ENCODE measurements at regions not wholly inside any gene's neighbourhood (a gene's known extent, or its start where the extent isn't known, plus 50 kb on each side); places are given as distances from the start of the nearest gene placed in this dataset.

- Histone ChIP-seq H3K4me2 (no peak overlapping the region), H3K27me3 (no peaks in the 10 kb centered on the region), H3K4me3 (no peak overlapping the region), H3K9me2 (replicated peaks; ENCODE audit: insufficient read depth) (no peaks in the 10 kb centered on the region), H2AFZ (no peak overlapping the region), H3K27ac (no peak overlapping the region), H3K4me1 (ENCODE audit: insufficient read depth) (no peaks in the 10 kb centered on the region), H3K9me3 (ENCODE audit: low read depth) (no peaks in the 10 kb centered on the region), H3K36me3 (replicated peaks; ENCODE audit: insufficient read depth, low read depth) (no peaks in the 10 kb centered on the region), H3K79me2 (no peaks in the 10 kb centered on the region), H4K20me1 (ENCODE audit: insufficient read depth, poor library complexity, severe bottlenecking) (no peaks in the 10 kb centered on the region)
- no peak for TF ChIP-seq EZH2phosphoT487 (IDR thresholded peaks at IDR 0.05; ENCODE audit: low read depth, severe bottlenecking, unreplicated experiment)
- TF ChIP-seq, protein P1, sequence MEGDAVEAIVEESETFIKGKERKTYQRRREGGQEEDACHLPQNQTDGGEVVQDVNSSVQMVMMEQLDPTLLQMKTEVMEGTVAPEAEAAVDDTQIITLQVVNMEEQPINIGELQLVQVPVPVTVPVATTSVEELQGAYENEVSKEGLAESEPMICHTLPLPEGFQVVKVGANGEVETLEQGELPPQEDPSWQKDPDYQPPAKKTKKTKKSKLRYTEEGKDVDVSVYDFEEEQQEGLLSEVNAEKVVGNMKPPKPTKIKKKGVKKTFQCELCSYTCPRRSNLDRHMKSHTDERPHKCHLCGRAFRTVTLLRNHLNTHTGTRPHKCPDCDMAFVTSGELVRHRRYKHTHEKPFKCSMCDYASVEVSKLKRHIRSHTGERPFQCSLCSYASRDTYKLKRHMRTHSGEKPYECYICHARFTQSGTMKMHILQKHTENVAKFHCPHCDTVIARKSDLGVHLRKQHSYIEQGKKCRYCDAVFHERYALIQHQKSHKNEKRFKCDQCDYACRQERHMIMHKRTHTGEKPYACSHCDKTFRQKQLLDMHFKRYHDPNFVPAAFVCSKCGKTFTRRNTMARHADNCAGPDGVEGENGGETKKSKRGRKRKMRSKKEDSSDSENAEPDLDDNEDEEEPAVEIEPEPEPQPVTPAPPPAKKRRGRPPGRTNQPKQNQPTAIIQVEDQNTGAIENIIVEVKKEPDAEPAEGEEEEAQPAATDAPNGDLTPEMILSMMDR (IDR thresholded peaks at IDR 0.05; ENCODE audit: poor library complexity), result no peak
- no peak for TF ChIP-seq EZH2 (IDR thresholded peaks at IDR 0.05; ENCODE audit: borderline replicate concordance)
- no peak for DNase-seq (ENCODE audit: low spot score)
Observed at GRCh38 chr16:50868577-50868976, 126.7 kb downstream of the CYLD start.

- Histone ChIP-seq H3K36me3 (replicated peaks; ENCODE audit: insufficient read depth, low read depth) (no peaks in the 10 kb centered on the region), H3K27ac (no peak overlapping the region), H3K9me2 (replicated peaks; ENCODE audit: insufficient read depth) (no peaks in the 10 kb centered on the region), H3K4me1 (ENCODE audit: insufficient read depth) (no peaks in the 10 kb centered on the region), H3K4me2 (no peak overlapping the region), H3K4me3 (no peak overlapping the region), H3K9me3 (ENCODE audit: low read depth) (no peaks in the 10 kb centered on the region), H4K20me1 (ENCODE audit: insufficient read depth, poor library complexity, severe bottlenecking) (no peaks in the 10 kb centered on the region), H3K79me2 (no peaks in the 10 kb centered on the region), H2AFZ (no peak overlapping the region), H3K27me3 (no peaks in the 10 kb centered on the region)
- WGBS (ENCODE audit: low lambda C conversion rate, missing lambda C conversion rate), result 92% methylated on average over 2 of the region's 2 CpGs
- DNase-seq (ENCODE audit: low spot score), result no peak
- TF ChIP-seq EZH2 (IDR thresholded peaks at IDR 0.05; ENCODE audit: borderline replicate concordance) (no peak), EZH2phosphoT487 (IDR thresholded peaks at IDR 0.05; ENCODE audit: low read depth, severe bottlenecking, unreplicated experiment) (no peak)
- TF ChIP-seq, protein P1 (IDR thresholded peaks at IDR 0.05; ENCODE audit: poor library complexity), result no peak
Observed at GRCh38 chr16:50866806-50867205, 124.9 kb downstream of the CYLD start.

GRCh38 chr16:50864386-50864785 lies 122.5 kb downstream of the CYLD start:
- Histone ChIP-seq H3K79me2 (no peaks in the 10 kb centered on the region), H3K9me2 (replicated peaks; ENCODE audit: insufficient read depth) (no peaks in the 10 kb centered on the region), H4K20me1 (ENCODE audit: insufficient read depth, poor library complexity, severe bottlenecking) (no peaks in the 10 kb centered on the region), H3K27ac (no peak overlapping the region), H3K27me3 (no peaks in the 10 kb centered on the region), H3K4me1 (ENCODE audit: insufficient read depth) (no peaks in the 10 kb centered on the region), H3K4me2 (no peak overlapping the region), H3K9me3 (ENCODE audit: low read depth) (no peaks in the 10 kb centered on the region), H3K36me3 (replicated peaks; ENCODE audit: insufficient read depth, low read depth) (no peaks in the 10 kb centered on the region), H3K4me3 (no peak overlapping the region), H2AFZ (no peak overlapping the region)
- TF ChIP-seq EZH2 (IDR thresholded peaks at IDR 0.05; ENCODE audit: borderline replicate concordance), result no peak
- TF ChIP-seq EZH2phosphoT487 (IDR thresholded peaks at IDR 0.05; ENCODE audit: low read depth, severe bottlenecking, unreplicated experiment), result no peak
- TF ChIP-seq, protein P1 (IDR thresholded peaks at IDR 0.05; ENCODE audit: poor library complexity), result no peak
- no peak for DNase-seq (ENCODE audit: low spot score)
- 89% methylated on average over 5 of the region's 5 CpGs for WGBS (ENCODE audit: low lambda C conversion rate, missing lambda C conversion rate)

GRCh38 chr16:50863644-50864144 lies 121.8 kb downstream of the CYLD start:
- Histone ChIP-seq H3K36me3 (replicated peaks; ENCODE audit: insufficient read depth, low read depth) (no peaks in the 10 kb centered on the region), H3K4me3 (no peak overlapping the region), H3K4me2 (no peak overlapping the region), H3K4me1 (ENCODE audit: insufficient read depth) (no peaks in the 10 kb centered on the region), H4K20me1 (ENCODE audit: insufficient read depth, poor library complexity, severe bottlenecking) (no peaks in the 10 kb centered on the region), H3K27me3 (no peaks in the 10 kb centered on the region), H2AFZ (no peak overlapping the region), H3K9me2 (replicated peaks; ENCODE audit: insufficient read depth) (no peaks in the 10 kb centered on the region), H3K79me2 (no peaks in the 10 kb centered on the region), H3K9me3 (ENCODE audit: low read depth) (no peaks in the 10 kb centered on the region), H3K27ac (no peak overlapping the region)
- no peak for DNase-seq (ENCODE audit: low spot score)
- TF ChIP-seq EZH2phosphoT487 (IDR thresholded peaks at IDR 0.05; ENCODE audit: low read depth, severe bottlenecking, unreplicated experiment) (no peak), EZH2 (IDR thresholded peaks at IDR 0.05; ENCODE audit: borderline replicate concordance) (no peak)
- TF ChIP-seq, protein P1 (IDR thresholded peaks at IDR 0.05; ENCODE audit: poor library complexity), result no peak
- 90% methylated on average over 8 of the region's 8 CpGs for WGBS (ENCODE audit: low lambda C conversion rate, missing lambda C conversion rate)
